Eye (tissue), 1 donor: ENCODE measurements at regions not wholly inside any gene's neighbourhood (a gene's known extent, or its start where the extent isn't known, plus 50 kb on each side); places are given as distances from the start of the nearest gene placed in this dataset.

Source experiments
- DNase-seq: peaks from one replicate; pipeline ENCODE4 v3.0.0-alpha.2; 2015

GRCh38 chr2:41414486-41415230 lies 633.2 kb upstream of the PKDCC start:
- peak; percentile 41 for DNase-seq

- no peak for DNase-seq
Observed at GRCh38 chr2:41417511-41417910, 630.3 kb upstream of the PKDCC start.

GRCh38 chr2:41420219-41420618 lies 627.6 kb upstream of the PKDCC start:
- DNase-seq: no peak

GRCh38 chr2:41420872-41421271 lies 626.9 kb upstream of the PKDCC start:
- DNase-seq: no peak

GRCh38 chr2:41431756-41432155 lies 616.1 kb upstream of the PKDCC start:
- peak; percentile 4 for DNase-seq

GRCh38 chr2:41432459-41432858 lies 615.4 kb upstream of the PKDCC start:
- DNase-seq: no peak

GRCh38 chr2:41434991-41435390 lies 612.8 kb upstream of the PKDCC start:
- no peak for DNase-seq

GRCh38 chr2:41441958-41442357 lies 605.9 kb upstream of the PKDCC start:
- DNase-seq: no peak

GRCh38 chr2:41445865-41446264 lies 602.0 kb upstream of the PKDCC start:
- no peak for DNase-seq

GRCh38 chr2:41446266-41446665 lies 601.6 kb upstream of the PKDCC start:
- no peak for DNase-seq

GRCh38 chr2:41448221-41448620 lies 599.6 kb upstream of the PKDCC start:
- no peak for DNase-seq

GRCh38 chr2:41457026-41457425 lies 590.8 kb upstream of the PKDCC start:
- DNase-seq: no peak

- no peak for DNase-seq
Observed at GRCh38 chr2:41460661-41461060, 587.2 kb upstream of the PKDCC start.

GRCh38 chr2:41464395-41464794 lies 583.4 kb upstream of the PKDCC start:
- DNase-seq: no peak

GRCh38 chr2:41475959-41476358 lies 571.9 kb upstream of the PKDCC start:
- DNase-seq: no peak

- no peak for DNase-seq
Observed at GRCh38 chr2:41482659-41483058, 565.2 kb upstream of the PKDCC start.

GRCh38 chr2:41483226-41483625 lies 564.6 kb upstream of the PKDCC start:
- no peak for DNase-seq

GRCh38 chr2:41483982-41484857 lies 563.6 kb upstream of the PKDCC start:
- DNase-seq: no peak

GRCh38 chr2:41484858-41485234 lies 563.0 kb upstream of the PKDCC start:
- DNase-seq: no peak

- no peak for DNase-seq
Observed at GRCh38 chr2:41486948-41487347, 560.9 kb upstream of the PKDCC start.

- DNase-seq: no peak
Observed at GRCh38 chr2:41488888-41489287, 558.9 kb upstream of the PKDCC start.

GRCh38 chr2:41489638-41490037 lies 558.2 kb upstream of the PKDCC start:
- no peak for DNase-seq

GRCh38 chr2:41495050-41495449 lies 552.8 kb upstream of the PKDCC start:
- peak; percentile 9 for DNase-seq

- no peak for DNase-seq
Observed at GRCh38 chr2:41496908-41497307, 550.9 kb upstream of the PKDCC start.
